ENCODE measurements at regions not wholly inside any gene's neighbourhood (a gene's known extent, or its start where the extent isn't known, plus 50 kb on each side); places are given as distances from the start of the nearest gene placed in this dataset.

DNA sequence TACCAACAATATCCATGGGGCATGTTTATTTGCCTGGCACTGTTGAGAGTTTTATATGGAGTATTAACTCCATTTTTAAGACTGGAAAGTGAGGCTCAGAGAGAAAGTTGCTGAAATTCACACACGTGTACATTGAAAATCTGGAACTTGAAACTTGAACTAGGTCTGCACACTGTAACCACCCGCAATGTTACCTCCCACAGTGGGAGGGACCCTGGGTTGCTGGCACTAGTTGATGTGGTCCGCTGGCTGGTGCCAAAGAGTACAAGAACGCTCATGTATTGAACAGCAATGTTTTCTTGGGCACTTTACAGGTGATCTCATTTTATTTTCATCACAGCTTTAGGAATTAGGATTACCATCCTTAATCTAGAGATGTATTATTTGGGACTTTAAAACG is 253.2 kb downstream of the INHBA start:
- peak; percentile 39 for DNase-seq (ENCODE audit: extremely low spot score)
- H3K27ac ChIP-seq (replicated peaks in 1 of 4) = no peak overlapping the region
- TF ChIP-seq EP300 (IDR thresholded peaks at IDR 0.05) (no peak), POLR2A (IDR thresholded peaks at IDR 0.05; ENCODE audit: low read depth) (no peak)
- no peak overlapping the region for H3K4me3 ChIP-seq
- no peaks in the 10 kb centered on the region for H3K27me3 ChIP-seq
- H3K9me3 ChIP-seq = no peaks in the 10 kb centered on the region
- H3K36me3 ChIP-seq = no peaks in the 10 kb centered on the region
- 90% methylated on average over 5 of the region's 5 CpGs for WGBS
- intact Hi-C loops (cut with DNase I) = no loop called here
- H3K4me1 ChIP-seq = peaks cover 0 to 8% (median 0%) of the 10 kb centered on the region in 4 donors

DNA sequence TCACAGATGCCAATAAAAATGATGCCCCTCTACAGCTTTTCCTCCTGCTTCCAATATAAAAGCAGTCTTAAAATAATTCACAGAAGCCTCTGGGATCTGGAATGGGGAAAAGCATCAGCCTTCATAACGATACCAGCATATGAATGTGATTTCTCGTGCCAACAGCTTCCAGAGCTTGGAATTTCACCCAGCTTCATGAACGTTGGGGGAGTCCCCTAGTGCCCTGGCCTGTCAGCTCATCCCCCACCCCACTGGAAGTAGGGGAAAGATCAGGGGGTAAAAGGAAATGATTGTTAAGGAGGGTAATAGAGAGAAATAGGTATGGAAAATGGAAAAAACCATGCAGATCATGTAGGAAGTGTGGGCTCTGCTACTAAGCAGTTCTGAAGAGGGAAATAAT is 253.6 kb downstream of the INHBA start:
- no peak overlapping the region for H3K4me3 ChIP-seq
- H3K27ac ChIP-seq (replicated peaks in 1 of 4) = no peak overlapping the region
- intact Hi-C loops (cut with DNase I) = no loop called here
- TF ChIP-seq EP300 (IDR thresholded peaks at IDR 0.05) = no peak
- no peak for TF ChIP-seq POLR2AphosphoS5 (IDR thresholded peaks at IDR 0.05)
- TF ChIP-seq, protein P1, sequence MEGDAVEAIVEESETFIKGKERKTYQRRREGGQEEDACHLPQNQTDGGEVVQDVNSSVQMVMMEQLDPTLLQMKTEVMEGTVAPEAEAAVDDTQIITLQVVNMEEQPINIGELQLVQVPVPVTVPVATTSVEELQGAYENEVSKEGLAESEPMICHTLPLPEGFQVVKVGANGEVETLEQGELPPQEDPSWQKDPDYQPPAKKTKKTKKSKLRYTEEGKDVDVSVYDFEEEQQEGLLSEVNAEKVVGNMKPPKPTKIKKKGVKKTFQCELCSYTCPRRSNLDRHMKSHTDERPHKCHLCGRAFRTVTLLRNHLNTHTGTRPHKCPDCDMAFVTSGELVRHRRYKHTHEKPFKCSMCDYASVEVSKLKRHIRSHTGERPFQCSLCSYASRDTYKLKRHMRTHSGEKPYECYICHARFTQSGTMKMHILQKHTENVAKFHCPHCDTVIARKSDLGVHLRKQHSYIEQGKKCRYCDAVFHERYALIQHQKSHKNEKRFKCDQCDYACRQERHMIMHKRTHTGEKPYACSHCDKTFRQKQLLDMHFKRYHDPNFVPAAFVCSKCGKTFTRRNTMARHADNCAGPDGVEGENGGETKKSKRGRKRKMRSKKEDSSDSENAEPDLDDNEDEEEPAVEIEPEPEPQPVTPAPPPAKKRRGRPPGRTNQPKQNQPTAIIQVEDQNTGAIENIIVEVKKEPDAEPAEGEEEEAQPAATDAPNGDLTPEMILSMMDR (IDR thresholded peaks at IDR 0.05) = no peak
- no peak for TF ChIP-seq POLR2A (IDR thresholded peaks at IDR 0.05; ENCODE audit: low read depth)
- no peaks in the 10 kb centered on the region for H3K36me3 ChIP-seq
- H3K9me3 ChIP-seq = no peaks in the 10 kb centered on the region
- H3K4me1 ChIP-seq = peaks cover 0 to 8% (median 0%) of the 10 kb centered on the region in 4 donors
- WGBS = 70% methylated on average over 3 of the region's 3 CpGs
- H3K27me3 ChIP-seq = no peaks in the 10 kb centered on the region
- DNase-seq (ENCODE audit: extremely low spot score) = peak; percentile 14

DNA sequence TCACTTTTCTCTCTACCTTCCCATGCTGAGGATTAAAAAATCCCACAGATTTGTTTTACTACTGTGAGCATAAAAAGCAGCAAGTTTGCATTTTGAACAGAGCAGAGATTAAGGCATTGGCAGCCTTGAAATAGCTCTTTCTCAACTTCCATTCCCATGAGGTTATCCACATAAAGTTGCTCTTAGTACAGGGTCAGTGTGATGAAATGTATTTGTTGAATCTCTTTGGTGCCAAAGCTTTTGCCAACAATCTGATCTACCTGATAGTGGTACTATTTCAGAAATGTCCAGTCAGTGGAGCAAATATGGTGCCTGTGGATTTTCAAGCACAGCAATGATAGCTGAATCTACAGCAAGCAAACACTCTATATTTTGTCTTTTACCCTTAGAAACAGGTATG is 254.8 kb downstream of the INHBA start:
- TF ChIP-seq POLR2AphosphoS5 (IDR thresholded peaks at IDR 0.05) (no peak), EP300 (IDR thresholded peaks at IDR 0.05) (no peak), POLR2A (IDR thresholded peaks at IDR 0.05; ENCODE audit: low read depth) (no peak)
- TF ChIP-seq, protein P1 (IDR thresholded peaks at IDR 0.05) = no peak
- no peak overlapping the region for H3K27ac ChIP-seq (replicated peaks in 1 of 4)
- intact Hi-C loops (cut with DNase I) = no loop called here
- H3K36me3 ChIP-seq = no peaks in the 10 kb centered on the region
- peak; percentile 26 for DNase-seq (ENCODE audit: extremely low spot score)
- H3K4me3 ChIP-seq = no peak overlapping the region
- H3K9me3 ChIP-seq = no peaks in the 10 kb centered on the region
- no peaks in the 10 kb centered on the region for H3K27me3 ChIP-seq
- H3K4me1 ChIP-seq = peaks cover 0 to 8% (median 0%) of the 10 kb centered on the region in 4 donors

DNA sequence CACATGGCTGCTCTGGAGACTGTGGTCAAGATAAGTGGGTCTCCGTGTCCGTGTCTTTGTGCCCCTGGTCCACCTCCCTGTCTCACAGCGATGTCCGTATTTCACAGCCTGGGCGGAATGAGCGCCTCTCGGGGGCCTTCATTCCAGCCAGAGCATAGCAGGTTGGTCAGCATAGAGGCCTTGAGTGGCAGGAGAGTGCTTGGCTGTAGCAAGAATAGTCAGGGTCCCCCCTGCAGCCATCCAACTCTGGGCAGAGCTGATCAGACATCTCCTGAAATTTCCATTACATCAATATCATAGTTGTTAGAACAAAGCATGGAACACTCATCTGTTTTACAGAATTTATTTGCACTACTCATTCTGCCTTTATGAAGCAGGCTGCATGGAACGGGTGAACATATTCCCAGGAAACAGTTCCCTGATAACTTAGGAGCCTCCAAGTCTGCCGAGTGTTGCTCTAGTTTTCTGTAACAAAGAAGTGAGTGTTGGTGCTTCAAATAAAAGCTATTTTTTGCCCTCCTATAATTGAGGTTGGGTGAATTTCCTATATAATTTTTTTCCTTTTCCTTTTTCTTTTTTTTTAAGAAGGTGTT is 255.3 kb downstream of the INHBA start:
- H3K4me1 ChIP-seq = peaks cover 0 to 8% (median 0%) of the 10 kb centered on the region in 4 donors
- H3K27me3 ChIP-seq = no peaks in the 10 kb centered on the region
- no peak overlapping the region for H3K27ac ChIP-seq (replicated peaks in 1 of 4)
- DNase-seq (ENCODE audit: extremely low spot score) = peak; percentile 66
- TF ChIP-seq POLR2AphosphoS5 (IDR thresholded peaks at IDR 0.05) = no peak
- TF ChIP-seq, protein P1 (IDR thresholded peaks at IDR 0.05) = no peak
- H3K9me3 ChIP-seq = no peaks in the 10 kb centered on the region
- 92% methylated on average over 8 of the region's 9 CpGs for WGBS
- H3K4me3 ChIP-seq = no peak overlapping the region
- no peaks in the 10 kb centered on the region for H3K36me3 ChIP-seq
- intact Hi-C loops (cut with DNase I) = no loop called here

DNA sequence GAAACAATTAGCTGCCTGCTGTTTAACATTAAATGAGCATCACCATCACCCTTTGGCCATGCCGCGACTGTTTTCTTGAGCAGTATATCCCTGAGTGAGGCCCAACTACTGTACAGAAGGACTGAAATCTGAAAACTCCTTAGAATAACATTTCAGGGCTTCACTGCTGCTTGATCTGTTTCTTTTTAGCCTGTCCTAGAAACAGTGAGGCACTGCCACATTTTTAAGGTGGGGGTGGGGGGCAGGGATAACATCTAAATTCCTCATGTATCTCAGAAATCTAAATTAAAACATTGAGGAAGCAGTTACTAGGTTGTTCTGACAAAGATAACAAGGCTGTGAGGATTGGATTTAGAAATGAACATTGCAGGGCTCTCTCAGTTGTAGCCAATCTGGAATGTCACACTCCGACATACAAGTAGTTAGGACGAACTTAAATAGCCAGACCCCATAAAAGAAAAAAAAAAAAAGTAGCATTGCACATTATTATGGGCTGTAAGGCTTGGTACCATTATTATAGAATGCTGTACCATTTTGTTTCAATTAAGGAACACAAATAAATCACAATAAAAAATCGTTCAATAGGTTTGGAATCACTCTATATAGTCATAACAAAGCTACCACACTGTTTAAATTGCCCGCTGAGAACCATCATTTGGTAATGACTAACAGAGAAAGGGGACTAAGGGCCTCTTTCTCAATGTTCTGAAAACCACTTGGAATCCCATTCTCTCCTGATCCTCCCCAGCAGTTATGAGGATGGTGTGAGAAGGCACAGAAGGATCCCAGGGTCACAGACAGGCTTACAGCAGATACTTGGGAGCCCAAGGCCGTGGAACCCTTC is 256.1 kb downstream of the INHBA start:
- DNase-seq (ENCODE audit: extremely low spot score) = peak; percentile 74
- H3K4me3 ChIP-seq = no peak overlapping the region
- peaks cover 0 to 8% (median 0%) of the 10 kb centered on the region in 4 donors for H3K4me1 ChIP-seq
- H3K36me3 ChIP-seq = no peaks in the 10 kb centered on the region
- intact Hi-C loops (cut with DNase I) = no loop called here
- H3K27ac ChIP-seq (replicated peaks in 1 of 4) = no peak overlapping the region
- 84% methylated on average over 7 of the region's 7 CpGs for WGBS
- no peaks in the 10 kb centered on the region for H3K9me3 ChIP-seq
- H3K27me3 ChIP-seq = no peaks in the 10 kb centered on the region
- TF ChIP-seq POLR2A (IDR thresholded peaks at IDR 0.05; ENCODE audit: low read depth) = no peak
- TF ChIP-seq, protein P1 (IDR thresholded peaks at IDR 0.05) = no peak
- no peak for TF ChIP-seq EP300 (IDR thresholded peaks at IDR 0.05)
